Endothelial cell of umbilical vein (primary cell): ENCODE measurements at regions not wholly inside any gene's neighbourhood (a gene's known extent, or its start where the extent isn't known, plus 50 kb on each side); places are given as distances from the start of the nearest gene placed in this dataset.

Experiments used
- EZH2 ChIP-seq: IDR thresholded peaks from 2 replicates; pipeline ENCODE4 v1.6.1; 2012; ENCODE audit warnings: borderline replicate concordance, low read depth, mild to moderate bottlenecking, moderate library complexity, low read length, inconsistent platforms; ENCODE audit not compliant: severe bottlenecking
- FOS ChIP-seq: IDR thresholded peaks from 2 replicates; pipeline ENCODE4 v1.6.1; 2011; ENCODE audit warnings: mild to moderate bottlenecking, low read length, moderate library complexity, borderline replicate concordance; ENCODE audit not compliant: insufficient read depth
- GATA2 ChIP-seq: IDR thresholded peaks from 2 replicates; pipeline ENCODE4 v1.7.0; 2011; ENCODE audit warnings: low read depth, mild to moderate bottlenecking, moderate library complexity, mixed read lengths, low read length; ENCODE audit not compliant: insufficient read length, insufficient read depth
- MAX ChIP-seq: IDR thresholded peaks from 2 replicates; pipeline ENCODE4 v1.6.1; 2011; ENCODE audit not compliant: insufficient read depth, insufficient read length
- MYC ChIP-seq: IDR thresholded peaks from one replicate; pipeline ENCODE4 v1.6.1; 2011; ENCODE audit warnings: mild to moderate bottlenecking, low read depth, low read length
- POLR2A ChIP-seq: IDR thresholded peaks from 2 replicates; pipeline ENCODE4 v1.6.1; 2012; ENCODE audit warnings: low read depth, mild to moderate bottlenecking, control low read depth, low read length
- POLR2AphosphoS5 ChIP-seq: IDR thresholded peaks from 2 replicates; pipeline ENCODE4 v1.6.1; 2012; ENCODE audit warnings: low read depth, mild to moderate bottlenecking, control low read depth, low read length, moderate library complexity; ENCODE audit not compliant: insufficient read depth
- TF ChIP-seq, protein P1 (sequence below), 2 donors: IDR thresholded peaks; 1 replicate in 1 of 2; 2 replicates in 1 of 2; pipeline ENCODE4 v1.5.1; 2011; ENCODE audit warnings: low read length in 2 of 2, mild to moderate bottlenecking in 2 of 2, moderate library complexity in 2 of 2, control low read depth in 1 of 2, inconsistent platforms in 1 of 2, low read depth in 1 of 2; ENCODE audit not compliant: insufficient read depth in 1 of 2; ENCODE audit errors: extremely low read depth in 1 of 2

GRCh38 chr6:26252077-26252472, 112.9 kb upstream of the BTN3A2 start:
- TF ChIP-seq POLR2A (no peak), MAX (no peak), EZH2 (no peak), POLR2AphosphoS5 (no peak), GATA2 (no peak), MYC (no peak), FOS (no peak)
- TF ChIP-seq, protein P1, sequence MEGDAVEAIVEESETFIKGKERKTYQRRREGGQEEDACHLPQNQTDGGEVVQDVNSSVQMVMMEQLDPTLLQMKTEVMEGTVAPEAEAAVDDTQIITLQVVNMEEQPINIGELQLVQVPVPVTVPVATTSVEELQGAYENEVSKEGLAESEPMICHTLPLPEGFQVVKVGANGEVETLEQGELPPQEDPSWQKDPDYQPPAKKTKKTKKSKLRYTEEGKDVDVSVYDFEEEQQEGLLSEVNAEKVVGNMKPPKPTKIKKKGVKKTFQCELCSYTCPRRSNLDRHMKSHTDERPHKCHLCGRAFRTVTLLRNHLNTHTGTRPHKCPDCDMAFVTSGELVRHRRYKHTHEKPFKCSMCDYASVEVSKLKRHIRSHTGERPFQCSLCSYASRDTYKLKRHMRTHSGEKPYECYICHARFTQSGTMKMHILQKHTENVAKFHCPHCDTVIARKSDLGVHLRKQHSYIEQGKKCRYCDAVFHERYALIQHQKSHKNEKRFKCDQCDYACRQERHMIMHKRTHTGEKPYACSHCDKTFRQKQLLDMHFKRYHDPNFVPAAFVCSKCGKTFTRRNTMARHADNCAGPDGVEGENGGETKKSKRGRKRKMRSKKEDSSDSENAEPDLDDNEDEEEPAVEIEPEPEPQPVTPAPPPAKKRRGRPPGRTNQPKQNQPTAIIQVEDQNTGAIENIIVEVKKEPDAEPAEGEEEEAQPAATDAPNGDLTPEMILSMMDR (IDR thresholded peaks at IDR 0.05; ENCODE audit: extremely low read depth in 1 of 2, insufficient read depth in 1 of 2, low read depth in 1 of 2, low read length in 2 of 2), result no peak
